ENCODE measurements at regions not wholly inside any gene's neighbourhood (a gene's known extent, or its start where the extent isn't known, plus 50 kb on each side); places are given as distances from the start of the nearest gene placed in this dataset.

GRCh38 chr16:66001432-66001831 is 365.1 kb upstream of the CDH5 start:
- Histone ChIP-seq H3K27me3 (ENCODE audit: control insufficient read depth in 1 of 2, insufficient read depth in 2 of 2, low read length in 1 of 2) (no peaks in the 10 kb centered on the region), H3K36me3 (ENCODE audit: control insufficient read depth in 1 of 2, insufficient read depth in 2 of 2, low read length in 1 of 2) (no peaks in the 10 kb centered on the region), H3K4me3 (ENCODE audit: low read length in 2 of 2) (no peak overlapping the region), H3K9me3 (ENCODE audit: control insufficient read depth, low read length) (no peaks in the 10 kb centered on the region), H3K27ac (ENCODE audit: low read depth in 1 of 2, low read length in 2 of 2) (no peak overlapping the region), H3K4me1 (ENCODE audit: control insufficient read depth in 1 of 2, insufficient read depth in 2 of 2, low read length in 2 of 2) (peaks cover 0 to 4% of the 10 kb centered on the region in 2 donors)
- WGBS, 2 donors = 29 to 31% methylated on average over 4 of the region's 4 CpGs
- intact Hi-C loops (cut with DNase I) = no loop called here
- DNase-seq = no peak
- no peak for ATAC-seq (ENCODE audit: low FRiP score)

GRCh38 chr16:65998443-65998842 is 368.0 kb upstream of the CDH5 start:
- Histone ChIP-seq H3K27me3 (ENCODE audit: control insufficient read depth in 1 of 2, insufficient read depth in 2 of 2, low read length in 1 of 2) (no peaks in the 10 kb centered on the region), H3K36me3 (ENCODE audit: control insufficient read depth in 1 of 2, insufficient read depth in 2 of 2, low read length in 1 of 2) (no peaks in the 10 kb centered on the region), H3K4me1 (ENCODE audit: control insufficient read depth in 1 of 2, insufficient read depth in 2 of 2, low read length in 2 of 2) (peaks cover 0 to 4% of the 10 kb centered on the region in 2 donors), H3K27ac (ENCODE audit: low read depth in 1 of 2, low read length in 2 of 2) (no peak overlapping the region), H3K4me3 (ENCODE audit: low read length in 2 of 2) (no peak overlapping the region), H3K9me3 (ENCODE audit: control insufficient read depth, low read length) (no peaks in the 10 kb centered on the region)
- ATAC-seq (ENCODE audit: low FRiP score) = no peak
- DNase-seq = no peak
- intact Hi-C loops (cut with DNase I) = no loop called here
- WGBS, 2 donors = 33 to 61% methylated on average over 5 of the region's 5 CpGs

GRCh38 chr16:65994291-65994690 is 372.2 kb upstream of the CDH5 start:
- Histone ChIP-seq H3K36me3 (ENCODE audit: control insufficient read depth in 1 of 2, insufficient read depth in 2 of 2, low read length in 1 of 2) (no peaks in the 10 kb centered on the region), H3K27ac (ENCODE audit: low read depth in 1 of 2, low read length in 2 of 2) (no peak overlapping the region), H3K4me1 (ENCODE audit: control insufficient read depth in 1 of 2, insufficient read depth in 2 of 2, low read length in 2 of 2) (no peaks in the 10 kb centered on the region), H3K27me3 (ENCODE audit: control insufficient read depth in 1 of 2, insufficient read depth in 2 of 2, low read length in 1 of 2) (no peaks in the 10 kb centered on the region), H3K9me3 (ENCODE audit: control insufficient read depth, low read length) (no peaks in the 10 kb centered on the region), H3K4me3 (ENCODE audit: low read length in 2 of 2) (no peak overlapping the region)
- intact Hi-C loops (cut with DNase I) = no loop called here
- ATAC-seq (ENCODE audit: low FRiP score) = no peak
- WGBS, 2 donors = 45 to 52% methylated on average over 2 of the region's 2 CpGs
- no peak for DNase-seq

GRCh38 chr16:65991149-65991701 is 375.3 kb upstream of the CDH5 start:
- Histone ChIP-seq H3K36me3 (ENCODE audit: control insufficient read depth in 1 of 2, insufficient read depth in 2 of 2, low read length in 1 of 2) (no peaks in the 10 kb centered on the region), H3K9me3 (ENCODE audit: control insufficient read depth, low read length) (no peaks in the 10 kb centered on the region), H3K4me3 (ENCODE audit: low read length in 2 of 2) (no peak overlapping the region), H3K4me1 (ENCODE audit: control insufficient read depth in 1 of 2, insufficient read depth in 2 of 2, low read length in 2 of 2) (no peaks in the 10 kb centered on the region), H3K27ac (ENCODE audit: low read depth in 1 of 2, low read length in 2 of 2) (no peak overlapping the region), H3K27me3 (ENCODE audit: control insufficient read depth in 1 of 2, insufficient read depth in 2 of 2, low read length in 1 of 2) (no peaks in the 10 kb centered on the region)
- 47 to 50% methylated on average over 1 of the region's 1 CpG for WGBS, 2 donors
- intact Hi-C loops (cut with DNase I) = no loop called here
- DNase-seq (no peak), ATAC-seq (ENCODE audit: low FRiP score) (no peak)

GRCh38 chr16:65989861-65990604 is 376.5 kb upstream of the CDH5 start:
- Histone ChIP-seq H3K27ac (ENCODE audit: low read depth in 1 of 2, low read length in 2 of 2) (no peak overlapping the region), H3K4me3 (ENCODE audit: low read length in 2 of 2) (no peak overlapping the region), H3K9me3 (ENCODE audit: control insufficient read depth, low read length) (no peaks in the 10 kb centered on the region), H3K27me3 (ENCODE audit: control insufficient read depth in 1 of 2, insufficient read depth in 2 of 2, low read length in 1 of 2) (no peaks in the 10 kb centered on the region), H3K36me3 (ENCODE audit: control insufficient read depth in 1 of 2, insufficient read depth in 2 of 2, low read length in 1 of 2) (no peaks in the 10 kb centered on the region), H3K4me1 (ENCODE audit: control insufficient read depth in 1 of 2, insufficient read depth in 2 of 2, low read length in 2 of 2) (no peaks in the 10 kb centered on the region)
- WGBS, 2 donors = 63 to 68% methylated on average over 5 of the region's 5 CpGs
- intact Hi-C loops (cut with DNase I) = no loop called here
- ATAC-seq (ENCODE audit: low FRiP score) (no peak), DNase-seq (no peak)

- no peak overlapping the region for H3K4me3 ChIP-seq (ENCODE audit: low read length in 2 of 2)
- ATAC-seq (ENCODE audit: low FRiP score) (no peak), DNase-seq (peak in 1 of 2 donors; percentile 50)
- 27 to 28% methylated on average over 7 to 8 of the region's 8 CpGs for WGBS, 2 donors
- H3K27me3 ChIP-seq (ENCODE audit: control insufficient read depth in 1 of 2, insufficient read depth in 2 of 2, low read length in 1 of 2) = peaks cover 0 to 2% of the 10 kb centered on the region in 2 donors
- no peaks in the 10 kb centered on the region for H3K9me3 ChIP-seq (ENCODE audit: control insufficient read depth, low read length)
- intact Hi-C loops (cut with DNase I) = no loop called here
- no peaks in the 10 kb centered on the region for H3K4me1 ChIP-seq (ENCODE audit: control insufficient read depth in 1 of 2, insufficient read depth in 2 of 2, low read length in 2 of 2)
- no peaks in the 10 kb centered on the region for H3K36me3 ChIP-seq (ENCODE audit: control insufficient read depth in 1 of 2, insufficient read depth in 2 of 2, low read length in 1 of 2)
- no peak overlapping the region for H3K27ac ChIP-seq (ENCODE audit: low read depth in 1 of 2, low read length in 2 of 2)
Measured at GRCh38 chr16:65988024-65988595, 378.4 kb upstream of the CDH5 start.

GRCh38 chr16:65984296-65984695 is 382.2 kb upstream of the CDH5 start:
- ATAC-seq (ENCODE audit: low FRiP score) = no peak
- no peak for DNase-seq
- Histone ChIP-seq H3K9me3 (ENCODE audit: control insufficient read depth, low read length) (no peaks in the 10 kb centered on the region), H3K27me3 (ENCODE audit: control insufficient read depth in 1 of 2, insufficient read depth in 2 of 2, low read length in 1 of 2) (peaks cover 0 to 2% of the 10 kb centered on the region in 2 donors), H3K4me3 (ENCODE audit: low read length in 2 of 2) (no peak overlapping the region), H3K27ac (ENCODE audit: low read depth in 1 of 2, low read length in 2 of 2) (no peak overlapping the region), H3K36me3 (ENCODE audit: control insufficient read depth in 1 of 2, insufficient read depth in 2 of 2, low read length in 1 of 2) (no peaks in the 10 kb centered on the region), H3K4me1 (ENCODE audit: control insufficient read depth in 1 of 2, insufficient read depth in 2 of 2, low read length in 2 of 2) (no peaks in the 10 kb centered on the region)
- intact Hi-C loops (cut with DNase I) = no loop called here
- WGBS, 2 donors = 44 to 47% methylated on average over 3 of the region's 3 CpGs

GRCh38 chr16:65981057-65981456 is 385.4 kb upstream of the CDH5 start:
- intact Hi-C loops (cut with DNase I) = no loop called here
- no peak for ATAC-seq (ENCODE audit: low FRiP score)
- Histone ChIP-seq H3K27ac (ENCODE audit: low read depth in 1 of 2, low read length in 2 of 2) (no peak overlapping the region), H3K4me3 (ENCODE audit: low read length in 2 of 2) (no peak overlapping the region), H3K9me3 (ENCODE audit: control insufficient read depth, low read length) (no peaks in the 10 kb centered on the region), H3K4me1 (ENCODE audit: control insufficient read depth in 1 of 2, insufficient read depth in 2 of 2, low read length in 2 of 2) (no peaks in the 10 kb centered on the region), H3K36me3 (ENCODE audit: control insufficient read depth in 1 of 2, insufficient read depth in 2 of 2, low read length in 1 of 2) (no peaks in the 10 kb centered on the region), H3K27me3 (ENCODE audit: control insufficient read depth in 1 of 2, insufficient read depth in 2 of 2, low read length in 1 of 2) (peaks cover 0 to 2% of the 10 kb centered on the region in 2 donors)
- DNase-seq = no peak
- 75 to 83% methylated on average over 2 of the region's 2 CpGs for WGBS, 2 donors
